Hepatocyte (in vitro differentiated cells): ENCODE measurements at regions not wholly inside any gene's neighbourhood (a gene's known extent, or its start where the extent isn't known, plus 50 kb on each side); places are given as distances from the start of the nearest gene placed in this dataset.
A peak's percentile ranks its signal among the peaks of the same experiment; 100 is the strongest.

Experiments used
- DNase-seq: peaks from one replicate; pipeline ENCODE4 v3.0.0-alpha.2; 2016; ENCODE audit warnings: low spot score
- H2AFZ ChIP-seq: fragments of 200-600 bp; sonication (generic); 2 replicates; pipeline ENCODE4 v1.6.0; 2016; ENCODE audit warnings: antibody characterized with exemption, mild to moderate bottlenecking
- H3K27ac ChIP-seq: fragments of 200-600 bp; sonication (generic); 2 replicates; pipeline ENCODE4 v1.5.1; 2016; ENCODE audit warnings: mild to moderate bottlenecking
- H3K27me3 ChIP-seq: fragments of 200-600 bp; sonication (generic); 2 replicates; pipeline ENCODE4 v1.6.1; 2016
- H3K36me3 ChIP-seq: fragments of 200-600 bp; sonication (generic); replicated peaks from 2 replicates; pipeline ENCODE4 v1.5.1; 2016; ENCODE audit warnings: low read depth; ENCODE audit not compliant: insufficient read depth
- H3K4me1 ChIP-seq: fragments of 200-600 bp; sonication (generic); 2 replicates; pipeline ENCODE4 v1.5.1; 2016; ENCODE audit warnings: mild to moderate bottlenecking, moderate library complexity; ENCODE audit not compliant: insufficient read depth
- H3K4me2 ChIP-seq: fragments of 200-600 bp; sonication (generic); 2 replicates; pipeline ENCODE4 v1.6.0; 2016
- H3K4me3 ChIP-seq: fragments of 200-600 bp; sonication (generic); 2 replicates; pipeline ENCODE4 v1.5.1; 2016; ENCODE audit warnings: mild to moderate bottlenecking
- H3K79me2 ChIP-seq: fragments of 200-600 bp; sonication (generic); 2 replicates; pipeline ENCODE4 v1.6.0; 2017; ENCODE audit warnings: mild to moderate bottlenecking
- H3K9me2 ChIP-seq: fragments of 200-600 bp; sonication (generic); replicated peaks from 2 replicates; pipeline ENCODE4 v1.6.0; 2017; ENCODE audit warnings: mild to moderate bottlenecking; ENCODE audit not compliant: insufficient read depth
- H3K9me3 ChIP-seq: fragments of 200-600 bp; sonication (generic); 2 replicates; pipeline ENCODE4 v1.5.1; 2016; ENCODE audit warnings: low read depth, mild to moderate bottlenecking
- H4K20me1 ChIP-seq: fragments of 200-600 bp; sonication (generic); 2 replicates; pipeline ENCODE4 v1.6.0; 2016; ENCODE audit warnings: mild to moderate bottlenecking; ENCODE audit not compliant: insufficient read depth, poor library complexity, severe bottlenecking
- EZH2 ChIP-seq: fragments of 200-600 bp; sonication (generic); IDR thresholded peaks from 2 replicates; pipeline ENCODE4 v1.6.1; 2016; ENCODE audit warnings: antibody characterized with exemption, mild to moderate bottlenecking, borderline replicate concordance
- EZH2phosphoT487 ChIP-seq: fragments of 200-600 bp; sonication (generic); IDR thresholded peaks from one replicate; pipeline ENCODE4 v1.6.1; 2018; ENCODE audit warnings: antibody characterized with exemption, mild to moderate bottlenecking, low read depth, moderate library complexity; ENCODE audit not compliant: unreplicated experiment, severe bottlenecking
- WGBS: methylation state at CpG from one replicate; pipeline ENCODE4 v1.1.6; 2016; ENCODE audit warnings: low lambda C conversion rate; ENCODE audit errors: missing lambda C conversion rate; 5-methylcytosine and 5-hydroxymethylcytosine counted together
- TF ChIP-seq, protein P1 (sequence below): fragments of 200-600 bp; sonication (generic); IDR thresholded peaks from 2 replicates; pipeline ENCODE4 v1.5.1; 2016; ENCODE audit warnings: antibody characterized with exemption, mild to moderate bottlenecking; ENCODE audit not compliant: poor library complexity

- TF ChIP-seq EZH2 (no peak), EZH2phosphoT487 (no peak)
- TF ChIP-seq, protein P1, sequence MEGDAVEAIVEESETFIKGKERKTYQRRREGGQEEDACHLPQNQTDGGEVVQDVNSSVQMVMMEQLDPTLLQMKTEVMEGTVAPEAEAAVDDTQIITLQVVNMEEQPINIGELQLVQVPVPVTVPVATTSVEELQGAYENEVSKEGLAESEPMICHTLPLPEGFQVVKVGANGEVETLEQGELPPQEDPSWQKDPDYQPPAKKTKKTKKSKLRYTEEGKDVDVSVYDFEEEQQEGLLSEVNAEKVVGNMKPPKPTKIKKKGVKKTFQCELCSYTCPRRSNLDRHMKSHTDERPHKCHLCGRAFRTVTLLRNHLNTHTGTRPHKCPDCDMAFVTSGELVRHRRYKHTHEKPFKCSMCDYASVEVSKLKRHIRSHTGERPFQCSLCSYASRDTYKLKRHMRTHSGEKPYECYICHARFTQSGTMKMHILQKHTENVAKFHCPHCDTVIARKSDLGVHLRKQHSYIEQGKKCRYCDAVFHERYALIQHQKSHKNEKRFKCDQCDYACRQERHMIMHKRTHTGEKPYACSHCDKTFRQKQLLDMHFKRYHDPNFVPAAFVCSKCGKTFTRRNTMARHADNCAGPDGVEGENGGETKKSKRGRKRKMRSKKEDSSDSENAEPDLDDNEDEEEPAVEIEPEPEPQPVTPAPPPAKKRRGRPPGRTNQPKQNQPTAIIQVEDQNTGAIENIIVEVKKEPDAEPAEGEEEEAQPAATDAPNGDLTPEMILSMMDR: no peak
- Histone ChIP-seq H3K79me2 (no peaks in the 10 kb centered on the region), H3K9me3 (no peaks in the 10 kb centered on the region), H3K4me3 (no peak overlapping the region), H3K4me1 (peaks cover 7% of the 10 kb centered on the region), H3K27ac (no peak overlapping the region), H3K36me3 (no peaks in the 10 kb centered on the region), H2AFZ (no peak overlapping the region), H3K9me2 (no peaks in the 10 kb centered on the region), H4K20me1 (no peaks in the 10 kb centered on the region), H3K27me3 (no peaks in the 10 kb centered on the region), H3K4me2 (no peak overlapping the region)
- WGBS: 96% methylated on average over 10 of the region's 10 CpGs
- no peak for DNase-seq
These were observed 146.7 kb downstream of the TTLL2 start for GRCh38 chr6:167471548-167471930.

- no peaks in the 10 kb centered on the region for H3K79me2 ChIP-seq
- no peak overlapping the region for H3K4me3 ChIP-seq
- no peaks in the 10 kb centered on the region for H3K9me3 ChIP-seq
- no peak overlapping the region for H2AFZ ChIP-seq
- H3K4me1 ChIP-seq: peaks cover 7% of the 10 kb centered on the region
- 97% methylated on average over 4 of the region's 4 CpGs for WGBS
- H3K4me2 ChIP-seq: no peak overlapping the region
- H4K20me1 ChIP-seq: no peaks in the 10 kb centered on the region
- DNase-seq: no peak
- no peaks in the 10 kb centered on the region for H3K27me3 ChIP-seq
- no peaks in the 10 kb centered on the region for H3K36me3 ChIP-seq
- no peaks in the 10 kb centered on the region for H3K9me2 ChIP-seq
- no peak for TF ChIP-seq EZH2phosphoT487
- TF ChIP-seq, protein P1: no peak
- TF ChIP-seq EZH2: no peak
- no peak overlapping the region for H3K27ac ChIP-seq
These were observed 147.3 kb downstream of the TTLL2 start for GRCh38 chr6:167472148-167472547.

DNA sequence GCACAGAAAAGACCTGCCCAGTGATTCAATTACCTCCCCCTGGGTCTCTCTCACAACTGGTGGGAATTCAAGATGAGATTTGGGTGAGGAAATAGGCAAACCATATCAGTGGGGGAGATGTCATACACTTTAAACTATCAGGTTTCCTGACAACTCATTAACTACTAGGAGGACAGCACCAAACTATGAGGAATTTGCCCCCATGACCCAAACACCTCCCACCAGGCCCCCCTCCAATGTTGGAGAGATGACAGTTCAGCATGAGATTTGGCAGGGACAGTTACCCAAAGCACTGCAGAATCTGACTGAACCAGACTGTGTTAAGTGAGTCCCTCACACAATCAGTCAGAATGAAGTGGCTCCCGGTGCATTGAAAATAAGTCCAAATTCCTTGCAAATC, 148.0 kb downstream of the TTLL2 start:
- H3K79me2 ChIP-seq: no peaks in the 10 kb centered on the region
- no peak for DNase-seq
- no peaks in the 10 kb centered on the region for H3K9me3 ChIP-seq
- no peaks in the 10 kb centered on the region for H3K36me3 ChIP-seq
- no peak overlapping the region for H3K4me3 ChIP-seq
- peaks cover 7% of the 10 kb centered on the region for H3K4me1 ChIP-seq
- H3K4me2 ChIP-seq: peak overlapping the region; percentile 13
- no peaks in the 10 kb centered on the region for H3K9me2 ChIP-seq
- TF ChIP-seq EZH2: no peak
- no peak for TF ChIP-seq EZH2phosphoT487
- TF ChIP-seq, protein P1: no peak
- H4K20me1 ChIP-seq: no peaks in the 10 kb centered on the region
- 24% methylated on average over 1 of the region's 1 CpG for WGBS
- H3K27me3 ChIP-seq: no peaks in the 10 kb centered on the region
- H2AFZ ChIP-seq: no peak overlapping the region
- no peak overlapping the region for H3K27ac ChIP-seq

- H3K4me3 ChIP-seq: no peak overlapping the region
- WGBS: 84% methylated on average over 8 of the region's 8 CpGs
- DNase-seq: no peak
- no peak overlapping the region for H2AFZ ChIP-seq
- no peaks in the 10 kb centered on the region for H3K27me3 ChIP-seq
- H3K9me3 ChIP-seq: no peaks in the 10 kb centered on the region
- no peaks in the 10 kb centered on the region for H3K36me3 ChIP-seq
- no peaks in the 10 kb centered on the region for H3K79me2 ChIP-seq
- TF ChIP-seq, protein P1: no peak
- TF ChIP-seq EZH2 (no peak), EZH2phosphoT487 (no peak)
- H3K4me2 ChIP-seq: no peak overlapping the region
- H4K20me1 ChIP-seq: no peaks in the 10 kb centered on the region
- H3K9me2 ChIP-seq: no peaks in the 10 kb centered on the region
- H3K27ac ChIP-seq: no peak overlapping the region
- peaks cover 7% of the 10 kb centered on the region for H3K4me1 ChIP-seq
These were observed 149.3 kb downstream of the TTLL2 start for GRCh38 chr6:167474171-167474570.
